Right atrium auricular region (tissue), 2 donors: ENCODE measurements at regions not wholly inside any gene's neighbourhood (a gene's known extent, or its start where the extent isn't known, plus 50 kb on each side); places are given as distances from the start of the nearest gene placed in this dataset.

ENCODE experiments used
- DNase-seq: peaks from one replicate; pipeline ENCODE4 v3.0.0-alpha.2; 2019; ENCODE audit warnings: low spot score
- H3K27ac ChIP-seq, 2 donors: fragments of 200-600 bp; sonication (generic); 1 replicate in 1 of 2; 2 replicates in 1 of 2; pipeline ENCODE4 v1.5.1; 2016 to 2019
- H3K27me3 ChIP-seq, 2 donors: fragments of 200-600 bp; sonication (generic); one replicate each; pipeline versions ENCODE4 v1.5.1 to v1.6.0; 2017 to 2019
- H3K36me3 ChIP-seq: fragments of 200-600 bp; sonication (generic); one replicate; pipeline ENCODE4 v1.5.1; 2016
- H3K4me1 ChIP-seq, 2 donors: fragments of 200-600 bp; sonication (generic); one replicate each; pipeline versions ENCODE4 v1.5.1 to v1.6.0; 2017 to 2019
- H3K4me3 ChIP-seq, 2 donors: fragments of 200-600 bp; sonication (generic); 1 replicate in 1 of 2; 2 replicates in 1 of 2; pipeline ENCODE4 v1.5.1; 2017 to 2019; ENCODE audit warnings: mild to moderate bottlenecking in 1 of 2, moderate library complexity in 1 of 2
- H3K9me3 ChIP-seq, 2 donors: fragments of 200-600 bp; sonication (generic); one replicate each; pipeline ENCODE4 v1.5.1; 2019
- TF ChIP-seq, protein P1 (sequence below), 2 donors: fragments of 200-600 bp; sonication (generic); IDR thresholded peaks; one replicate each; pipeline ENCODE4 v1.5.1; 2019; ENCODE audit warnings: antibody characterized with exemption in 2 of 2

DNA sequence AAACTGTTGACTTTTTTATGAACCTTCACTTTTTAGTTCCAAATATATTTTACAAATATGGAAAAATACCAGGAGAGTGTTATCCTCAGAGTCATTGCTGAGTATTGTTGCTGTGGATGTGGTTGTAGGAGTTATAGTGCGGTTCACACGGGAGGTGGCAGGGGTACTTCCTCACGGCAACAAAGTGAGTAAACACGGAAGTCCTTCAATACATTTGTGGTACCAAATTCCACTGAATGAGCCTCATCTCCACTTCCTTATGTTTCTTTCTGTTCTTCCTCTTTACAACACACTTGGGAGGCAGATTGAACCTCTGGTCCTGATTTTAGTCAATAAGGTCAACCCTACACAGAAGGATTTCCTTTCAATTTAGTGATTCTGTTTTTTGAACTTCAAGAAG lies 371.8 kb downstream of the BTBD3 start:
- no peak overlapping the region for H3K4me3 ChIP-seq
- TF ChIP-seq, protein P1, sequence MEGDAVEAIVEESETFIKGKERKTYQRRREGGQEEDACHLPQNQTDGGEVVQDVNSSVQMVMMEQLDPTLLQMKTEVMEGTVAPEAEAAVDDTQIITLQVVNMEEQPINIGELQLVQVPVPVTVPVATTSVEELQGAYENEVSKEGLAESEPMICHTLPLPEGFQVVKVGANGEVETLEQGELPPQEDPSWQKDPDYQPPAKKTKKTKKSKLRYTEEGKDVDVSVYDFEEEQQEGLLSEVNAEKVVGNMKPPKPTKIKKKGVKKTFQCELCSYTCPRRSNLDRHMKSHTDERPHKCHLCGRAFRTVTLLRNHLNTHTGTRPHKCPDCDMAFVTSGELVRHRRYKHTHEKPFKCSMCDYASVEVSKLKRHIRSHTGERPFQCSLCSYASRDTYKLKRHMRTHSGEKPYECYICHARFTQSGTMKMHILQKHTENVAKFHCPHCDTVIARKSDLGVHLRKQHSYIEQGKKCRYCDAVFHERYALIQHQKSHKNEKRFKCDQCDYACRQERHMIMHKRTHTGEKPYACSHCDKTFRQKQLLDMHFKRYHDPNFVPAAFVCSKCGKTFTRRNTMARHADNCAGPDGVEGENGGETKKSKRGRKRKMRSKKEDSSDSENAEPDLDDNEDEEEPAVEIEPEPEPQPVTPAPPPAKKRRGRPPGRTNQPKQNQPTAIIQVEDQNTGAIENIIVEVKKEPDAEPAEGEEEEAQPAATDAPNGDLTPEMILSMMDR (IDR thresholded peaks at IDR 0.05): no peak

DNA sequence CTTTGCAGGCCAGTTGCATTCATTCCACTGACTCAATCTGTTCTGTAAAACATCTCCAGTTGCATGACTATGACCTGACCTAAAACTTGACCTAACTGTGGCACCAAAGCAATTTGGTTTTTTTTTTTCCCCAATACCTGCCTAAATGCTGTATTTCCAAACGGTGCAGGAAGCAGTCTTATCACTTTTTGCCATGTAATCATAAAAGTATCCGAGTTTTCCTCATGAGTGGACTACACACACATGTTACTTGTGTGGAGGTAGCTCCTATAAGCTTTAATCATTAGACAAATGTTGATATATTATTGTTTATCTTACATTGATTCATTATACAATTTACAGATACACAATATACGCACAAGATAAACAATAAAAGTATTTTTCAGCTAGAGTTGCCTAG lies 373.7 kb downstream of the BTBD3 start:
- no peak overlapping the region for H3K4me3 ChIP-seq
- no peaks in the 10 kb centered on the region for H3K36me3 ChIP-seq
- peaks cover 0 to 10% of the 10 kb centered on the region in 2 donors for H3K9me3 ChIP-seq
- TF ChIP-seq, protein P1 (IDR thresholded peaks at IDR 0.05): no peak
- DNase-seq: no peak
- no peaks in the 10 kb centered on the region for H3K4me1 ChIP-seq
- H3K27me3 ChIP-seq: no peaks in the 10 kb centered on the region
- H3K27ac ChIP-seq: no peak overlapping the region

More for the DNA sequence above, 371.8 kb downstream of the BTBD3 start:
- DNase-seq: no peak
- no peaks in the 10 kb centered on the region for H3K4me1 ChIP-seq
- H3K27ac ChIP-seq: no peak overlapping the region
- H3K36me3 ChIP-seq: no peaks in the 10 kb centered on the region
- H3K27me3 ChIP-seq: no peaks in the 10 kb centered on the region
- peaks cover 0 to 6% of the 10 kb centered on the region in 2 donors for H3K9me3 ChIP-seq

DNA sequence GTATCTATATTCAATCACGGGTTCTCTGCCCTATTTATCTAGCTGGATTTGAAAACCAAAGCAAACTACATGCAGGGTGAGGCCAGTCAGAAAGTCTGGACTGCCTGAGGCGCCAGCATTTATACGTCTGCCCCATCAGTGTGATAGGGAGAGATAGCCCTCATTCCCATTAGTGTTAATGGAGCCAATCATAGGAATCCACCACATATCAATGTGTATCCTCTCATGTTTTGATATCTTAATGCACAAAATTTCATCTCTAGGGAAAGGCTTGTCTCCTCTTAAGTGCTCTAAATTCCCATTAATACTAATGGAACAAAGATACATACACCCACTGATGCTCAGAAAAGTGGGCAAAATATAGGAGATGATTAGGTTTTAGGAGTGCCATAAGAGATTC lies 376.2 kb downstream of the BTBD3 start:
- Histone ChIP-seq H3K9me3 (peaks cover 0 to 35% of the 10 kb centered on the region in 2 donors), H3K4me3 (no peak overlapping the region)
- TF ChIP-seq, protein P1 (IDR thresholded peaks at IDR 0.05): no peak

DNA sequence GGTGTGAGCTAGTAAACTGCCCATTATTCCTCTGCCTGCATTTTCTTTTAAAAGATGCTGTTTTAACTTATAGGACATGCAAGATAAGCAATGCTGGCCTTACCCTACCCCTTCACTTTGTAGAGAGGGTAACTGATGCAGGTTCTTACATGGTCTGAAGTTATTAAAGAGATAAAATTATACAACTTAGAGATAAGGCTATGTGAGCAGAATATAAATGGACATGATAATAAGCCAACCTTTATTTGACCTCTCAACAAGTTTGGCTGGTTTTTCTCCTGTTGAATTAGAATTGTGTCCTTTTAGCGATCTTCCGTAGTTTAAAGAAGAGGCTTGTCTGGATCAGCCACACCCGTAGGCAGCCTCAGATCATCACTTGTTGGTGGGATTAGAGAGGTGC lies 377.0 kb downstream of the BTBD3 start:
- Histone ChIP-seq H3K4me1 (no peaks in the 10 kb centered on the region), H3K27me3 (no peaks in the 10 kb centered on the region), H3K4me3 (no peak overlapping the region), H3K27ac (no peak overlapping the region), H3K9me3 (peaks cover 0 to 35% of the 10 kb centered on the region in 2 donors), H3K36me3 (no peaks in the 10 kb centered on the region)
- TF ChIP-seq, protein P1 (IDR thresholded peaks at IDR 0.05): no peak
- no peak for DNase-seq

More for the DNA sequence above, 376.2 kb downstream of the BTBD3 start:
- Histone ChIP-seq H3K36me3 (no peaks in the 10 kb centered on the region), H3K4me1 (no peaks in the 10 kb centered on the region), H3K27ac (no peak overlapping the region), H3K27me3 (no peaks in the 10 kb centered on the region)
- no peak for DNase-seq

DNA sequence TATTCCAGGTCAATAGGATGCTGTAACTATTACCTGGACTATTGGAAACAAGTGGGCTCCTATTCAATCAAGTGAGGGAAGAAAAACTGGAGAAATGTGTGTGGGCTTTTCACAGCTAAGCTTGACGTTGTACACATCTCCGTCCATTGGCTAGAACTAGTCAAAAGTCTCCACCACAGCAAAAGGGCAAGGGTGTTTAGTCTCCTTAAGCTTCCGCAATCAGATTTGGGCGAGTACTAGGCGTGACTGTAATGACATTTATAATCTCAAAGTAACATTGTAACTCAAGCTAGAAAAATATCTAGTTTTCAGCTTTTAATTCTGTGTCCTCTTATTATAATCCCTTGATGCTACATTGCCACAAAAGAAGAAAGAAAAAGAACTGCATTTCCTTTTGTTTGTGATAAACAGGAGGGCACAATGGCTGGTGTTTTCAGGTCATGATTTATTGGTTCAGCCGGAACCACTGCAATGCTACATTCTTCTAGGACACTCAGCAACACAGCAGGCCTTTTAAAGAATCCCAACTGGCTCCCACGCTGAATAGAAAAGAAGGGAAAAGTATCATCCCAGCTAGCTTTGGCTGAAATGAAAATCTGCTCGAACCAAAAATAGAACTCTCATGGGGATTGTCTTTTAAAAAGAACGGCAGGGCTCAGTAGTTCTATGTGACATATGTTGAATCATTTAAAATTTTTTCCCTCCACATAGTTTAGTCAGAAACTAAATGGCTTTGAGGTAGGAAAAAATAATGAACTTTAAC lies 387.7 kb downstream of the BTBD3 start:
- H3K9me3 ChIP-seq: peaks cover 0 to 8% of the 10 kb centered on the region in 2 donors
- H3K4me3 ChIP-seq: no peak overlapping the region
- H3K27ac ChIP-seq: no peak overlapping the region
- no peaks in the 10 kb centered on the region for H3K27me3 ChIP-seq
- H3K4me1 ChIP-seq: peaks cover 0 to 7% of the 10 kb centered on the region in 2 donors
- TF ChIP-seq, protein P1 (IDR thresholded peaks at IDR 0.05): no peak
- DNase-seq: no peak
- H3K36me3 ChIP-seq: no peaks in the 10 kb centered on the region

DNA sequence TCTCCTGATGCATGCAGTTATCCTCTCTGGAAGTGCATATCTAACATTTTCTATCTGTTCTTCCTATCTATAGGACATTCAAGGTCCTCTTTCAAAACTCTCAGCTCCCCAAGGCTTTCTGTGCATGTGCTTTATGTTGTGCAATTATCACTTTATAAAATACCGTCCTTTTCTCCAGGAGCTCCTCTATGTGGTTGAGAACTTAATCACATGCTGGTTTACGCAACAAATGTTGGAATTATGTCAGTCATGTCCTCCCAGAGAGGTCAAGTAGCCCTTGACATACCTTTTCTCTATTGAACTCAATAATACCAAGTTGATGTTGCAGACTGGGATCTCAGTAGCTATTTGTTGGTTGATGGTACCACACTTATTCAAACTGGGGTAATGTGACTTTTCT lies 388.4 kb downstream of the BTBD3 start:
- no peak for DNase-seq
- TF ChIP-seq, protein P1 (IDR thresholded peaks at IDR 0.05): no peak
- H3K4me3 ChIP-seq: no peak overlapping the region
- no peaks in the 10 kb centered on the region for H3K36me3 ChIP-seq
- no peaks in the 10 kb centered on the region for H3K27me3 ChIP-seq
- H3K4me1 ChIP-seq: peaks cover 0 to 7% of the 10 kb centered on the region in 2 donors
- peaks cover 0 to 8% of the 10 kb centered on the region in 2 donors for H3K9me3 ChIP-seq
- no peak overlapping the region for H3K27ac ChIP-seq
